ENCODE measurements at regions not wholly inside any gene's neighbourhood (a gene's known extent, or its start where the extent isn't known, plus 50 kb on each side); places are given as distances from the start of the nearest gene placed in this dataset.

DNA sequence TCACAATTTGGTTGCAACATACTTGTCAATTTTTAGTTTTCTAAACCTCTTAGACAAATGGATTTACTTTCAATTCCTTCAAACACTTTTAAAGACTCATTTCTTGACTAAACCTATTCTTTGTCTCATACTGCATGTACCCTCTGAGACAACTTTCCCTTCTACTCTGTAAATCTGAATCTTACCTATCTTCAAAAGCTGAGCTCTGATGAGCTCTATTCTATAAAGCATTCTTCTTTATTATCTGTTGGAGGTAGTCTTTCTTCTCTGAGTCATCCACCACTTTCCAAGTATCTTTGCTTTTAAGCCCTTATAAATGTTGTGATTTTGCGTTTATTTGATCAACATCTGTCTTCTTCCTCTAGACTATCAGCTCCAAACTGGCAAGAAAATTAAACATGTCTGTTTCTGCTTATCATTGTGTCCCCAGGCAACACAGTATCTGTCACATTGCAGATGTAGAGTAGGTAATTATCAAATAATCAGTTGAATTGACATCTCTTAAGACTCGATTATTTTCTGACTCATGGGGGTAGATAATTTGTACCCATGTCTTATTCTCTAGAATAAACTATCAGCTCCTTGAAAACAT is 265.6 kb upstream of the FAR2 start:
- no peak for ATAC-seq
- intact Hi-C loops (cut with DNase I): no loop called here
- H3K4me1 ChIP-seq: no peaks in the 10 kb centered on the region

DNA sequence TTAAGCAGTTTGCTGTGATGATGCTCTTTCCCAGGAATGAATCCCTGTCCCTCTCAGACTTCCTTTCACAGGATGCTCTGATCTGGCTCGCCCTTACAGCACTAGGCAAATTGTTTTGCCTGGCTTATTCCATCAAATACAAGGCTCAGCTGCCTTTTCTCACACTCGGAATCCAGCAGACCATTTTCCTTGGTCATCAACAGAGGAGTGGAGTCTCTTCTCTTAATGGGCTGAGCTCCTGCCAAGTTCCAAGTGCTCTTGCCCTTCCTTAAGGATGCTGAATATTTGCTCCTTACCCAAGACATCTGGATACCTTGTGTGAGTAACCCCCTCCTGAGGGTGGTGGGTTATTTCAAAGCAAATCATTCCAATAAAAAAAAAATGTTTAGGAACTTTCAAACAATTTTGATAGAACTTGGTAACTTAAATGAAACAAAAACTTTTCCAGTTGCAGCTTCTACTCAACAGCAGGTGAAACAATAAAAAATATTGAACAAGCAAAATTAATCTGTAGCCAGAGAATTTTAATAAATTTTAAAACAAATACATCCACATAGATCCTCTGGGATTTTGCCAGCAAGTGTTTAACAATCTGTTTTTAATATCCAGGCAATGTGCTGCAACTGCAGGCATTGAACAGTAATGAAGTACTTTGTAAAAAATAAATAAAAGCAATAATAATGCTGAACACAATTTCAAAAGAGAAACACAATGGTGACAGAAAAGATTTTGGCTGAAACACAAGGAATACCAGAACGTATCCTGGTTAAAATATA is 264.0 kb upstream of the FAR2 start:
- TF ChIP-seq CTCF (IDR thresholded peaks at IDR 0.05): no peak
- no peak for TF ChIP-seq POLR2A (IDR thresholded peaks at IDR 0.05)
- Histone ChIP-seq H3K36me3 (replicated peaks in 1 of 2; ENCODE audit: insufficient read depth in 1 of 2, low read depth in 2 of 2) (no peaks in the 10 kb centered on the region), H3K4me3 (no peak overlapping the region), H3K27me3 (no peaks in the 10 kb centered on the region), H3K27ac (no peak overlapping the region), H3K9me3 (no peaks in the 10 kb centered on the region), H3K4me1 (no peaks in the 10 kb centered on the region)
- 47% methylated on average over 3 of the region's 3 CpGs for WGBS, 2 donors
- ATAC-seq (no peak), DNase-seq (no peak)
- intact Hi-C loops (cut with DNase I): no loop called here

More for the DNA sequence above, 265.6 kb upstream of the FAR2 start:
- Histone ChIP-seq H3K9me3 (no peaks in the 10 kb centered on the region), H3K36me3 (replicated peaks in 1 of 2; ENCODE audit: insufficient read depth in 1 of 2, low read depth in 2 of 2) (no peaks in the 10 kb centered on the region), H3K4me3 (no peak overlapping the region), H3K27me3 (no peaks in the 10 kb centered on the region), H3K27ac (no peak overlapping the region)
- 23 to 25% methylated on average over 2 of the region's 2 CpGs for WGBS, 2 donors
- no peak for DNase-seq
- TF ChIP-seq CTCF (IDR thresholded peaks at IDR 0.05) (no peak), POLR2A (IDR thresholded peaks at IDR 0.05) (no peak)

GRCh38 chr12:28885928-28886327 is 263.1 kb upstream of the FAR2 start:
- no peak for ATAC-seq
- H3K27ac ChIP-seq: no peak overlapping the region
- H3K4me1 ChIP-seq: no peaks in the 10 kb centered on the region
- intact Hi-C loops (cut with DNase I): no loop called here
- no peak for DNase-seq
- no peaks in the 10 kb centered on the region for H3K36me3 ChIP-seq (replicated peaks in 1 of 2; ENCODE audit: insufficient read depth in 1 of 2, low read depth in 2 of 2)
- no peak overlapping the region for H3K4me3 ChIP-seq
- H3K27me3 ChIP-seq: no peaks in the 10 kb centered on the region
- 76 to 82% methylated on average over 2 of the region's 2 CpGs for WGBS, 2 donors
- TF ChIP-seq CTCF (IDR thresholded peaks at IDR 0.05) (no peak), POLR2A (IDR thresholded peaks at IDR 0.05) (no peak)
- H3K9me3 ChIP-seq: no peaks in the 10 kb centered on the region

- H3K36me3 ChIP-seq (replicated peaks in 1 of 2; ENCODE audit: insufficient read depth in 1 of 2, low read depth in 2 of 2): no peaks in the 10 kb centered on the region
- ATAC-seq (no peak), DNase-seq (no peak)
- H3K27me3 ChIP-seq: no peaks in the 10 kb centered on the region
- H3K9me3 ChIP-seq: no peaks in the 10 kb centered on the region
- no peak overlapping the region for H3K27ac ChIP-seq
- intact Hi-C loops (cut with DNase I): no loop called here
- no peak for TF ChIP-seq POLR2A (IDR thresholded peaks at IDR 0.05)
- TF ChIP-seq CTCF (IDR thresholded peaks at IDR 0.05): no peak
- no peaks in the 10 kb centered on the region for H3K4me1 ChIP-seq
- no peak overlapping the region for H3K4me3 ChIP-seq
Measured at GRCh38 chr12:28887461-28887990, 261.6 kb upstream of the FAR2 start.
